Mesenteric fat pad (tissue), 1 donor: ENCODE measurements at regions not wholly inside any gene's neighbourhood (a gene's known extent, or its start where the extent isn't known, plus 50 kb on each side); places are given as distances from the start of the nearest gene placed in this dataset.
A peak's percentile ranks its signal among the peaks of the same experiment; 100 is the strongest.
"Not testable (repeated sequence)": the region's sequence is repeated elsewhere in the genome, so short reads cannot be mapped to it uniquely, and the experiment has no call there.

ENCODE experiments used
- DNase-seq: peaks from one replicate; pipeline ENCODE4 v3.0.0-alpha.2; 2020; ENCODE audit warnings: low spot score
- donor health status: DM: yes; HTN: yes; CAD: no.

- DNase-seq = not testable (repeated sequence)
Observed at GRCh38 chr7:73244782-73245311, 63.8 kb downstream of the NSUN5 start.

GRCh38 chr7:73234994-73235717 lies 73.5 kb downstream of the NSUN5 start:
- peak; percentile 93 for DNase-seq

- not testable (repeated sequence) for DNase-seq
Observed at GRCh38 chr7:73225745-73226144, 82.9 kb downstream of the NSUN5 start.

- not testable (repeated sequence) for DNase-seq
Observed at GRCh38 chr7:73221724-73222123, 86.9 kb downstream of the NSUN5 start.

- not testable (repeated sequence) for DNase-seq
Observed at GRCh38 chr7:73220766-73221370, 87.8 kb downstream of the NSUN5 start.

GRCh38 chr7:73220357-73220756 lies 88.3 kb downstream of the NSUN5 start:
- not testable (repeated sequence) for DNase-seq

- DNase-seq = not testable (repeated sequence)
Observed at GRCh38 chr7:73218802-73219201, 89.8 kb downstream of the NSUN5 start.

GRCh38 chr7:73216046-73216675 lies 92.5 kb downstream of the NSUN5 start:
- peak; percentile 8 for DNase-seq

- not testable (repeated sequence) for DNase-seq
Observed at GRCh38 chr7:73215232-73215631, 93.4 kb downstream of the NSUN5 start.

- peak; percentile 83 for DNase-seq
Observed at GRCh38 chr7:73214471-73214870, 94.2 kb downstream of the NSUN5 start.

GRCh38 chr7:73213076-73213475 lies 95.5 kb downstream of the NSUN5 start:
- peak; percentile 62 for DNase-seq

GRCh38 chr7:73205594-73205993 lies 103.0 kb downstream of the NSUN5 start:
- DNase-seq = not testable (repeated sequence)

GRCh38 chr7:73204898-73205297 lies 103.7 kb downstream of the NSUN5 start:
- not testable (repeated sequence) for DNase-seq

- not testable (repeated sequence) for DNase-seq
Observed at GRCh38 chr7:73203312-73203711, 105.3 kb downstream of the NSUN5 start.

GRCh38 chr7:73201264-73201663 lies 107.4 kb downstream of the NSUN5 start:
- DNase-seq = not testable (repeated sequence)

- not testable (repeated sequence) for DNase-seq
Observed at GRCh38 chr7:73200518-73201099, 108.0 kb downstream of the NSUN5 start.

- DNase-seq = peak; percentile 75
Observed at GRCh38 chr7:73193991-73194390, 108.2 kb upstream of the SPDYE9 start.

- not testable (repeated sequence) for DNase-seq
Observed at GRCh38 chr7:73190483-73191155, 104.8 kb upstream of the SPDYE9 start.

GRCh38 chr7:73188287-73188686 lies 102.4 kb upstream of the SPDYE9 start:
- peak; percentile 12 for DNase-seq

- DNase-seq = not testable (repeated sequence)
Observed at GRCh38 chr7:73186589-73187309, 100.9 kb upstream of the SPDYE9 start.
